GM13977 (cell line): ENCODE measurements at regions not wholly inside any gene's neighbourhood (a gene's known extent, or its start where the extent isn't known, plus 50 kb on each side); places are given as distances from the start of the nearest gene placed in this dataset.
"Not testable (repeated sequence)": the region's sequence is repeated elsewhere in the genome, so short reads cannot be mapped to it uniquely, and the experiment has no call there.

Source experiments
- DNase-seq: peaks from one replicate; pipeline ENCODE4 v3.0.0; 2012; ENCODE audit warnings: low spot score
- CTCF ChIP-seq: IDR thresholded peaks from 2 replicates; pipeline ENCODE4 v1.5.1; 2012; ENCODE audit warnings: mild to moderate bottlenecking, control low read depth; ENCODE audit not compliant: insufficient read depth; ENCODE audit errors: extremely low read depth, missing control alignments
- in situ Hi-C: fragments of 300-500 bp; cut with MboI; formaldehyde crosslinking; loops from one replicate; pipeline ENCODE4 v1.12.0; 2022; ENCODE audit warnings: low sequenced_read_pairs, low pct_unique_long_range_greater_than_20kb, mixed read lengths, inconsistent platforms; ENCODE audit not compliant: unreplicated experiment

GRCh38 chr7:153110606-153111005, 351.1 kb downstream of the ACTR3B start:
- DNase-seq = no peak
- TF ChIP-seq CTCF = no peak
- in situ Hi-C loops = no loop called here

GRCh38 chr7:153122255-153122654, 362.7 kb downstream of the ACTR3B start:
- in situ Hi-C loops, DNase-seq: not testable (repeated sequence)

- DNase-seq = no peak
- no peak for TF ChIP-seq CTCF
- in situ Hi-C loops = no loop called here
Measured at GRCh38 chr7:153130052-153130451, 370.5 kb downstream of the ACTR3B start.

- no peak for TF ChIP-seq CTCF
- no peak for DNase-seq
- in situ Hi-C loops = no loop called here
Measured at GRCh38 chr7:153151766-153152165, 392.2 kb downstream of the ACTR3B start.

- in situ Hi-C loops = no loop called here
- no peak for TF ChIP-seq CTCF
- no peak for DNase-seq
Measured at GRCh38 chr7:153152801-153153422, 393.4 kb downstream of the ACTR3B start.

- no peak for TF ChIP-seq CTCF
- in situ Hi-C loops = no loop called here
- DNase-seq = no peak
Measured at GRCh38 chr7:153158149-153158548, 398.6 kb downstream of the ACTR3B start.

GRCh38 chr7:153170287-153170686, 410.7 kb downstream of the ACTR3B start:
- TF ChIP-seq CTCF = no peak
- in situ Hi-C loops = no loop called here
- no peak for DNase-seq
